ENCODE measurements at regions not wholly inside any gene's neighbourhood (a gene's known extent, or its start where the extent isn't known, plus 50 kb on each side); places are given as distances from the start of the nearest gene placed in this dataset.
"Not testable (repeated sequence)": the region's sequence is repeated elsewhere in the genome, so short reads cannot be mapped to it uniquely, and the experiment has no call there.

- DNase-seq, result not testable (repeated sequence)
Observed at GRCh38 chr16:5156486-5156885, 58.9 kb upstream of the EEF2KMT start.

GRCh38 chr16:5154006-5154405, 56.4 kb upstream of the EEF2KMT start:
- DNase-seq, result not testable (repeated sequence)

- DNase-seq, result not testable (repeated sequence)
Observed at GRCh38 chr16:5151409-5151808, 53.8 kb upstream of the EEF2KMT start.

All from NCI-H187 treated with DMSO at 0.1 percent for 48 hours (cell line).